HFFc6 (cell line): ENCODE measurements at regions not wholly inside any gene's neighbourhood (a gene's known extent, or its start where the extent isn't known, plus 50 kb on each side); places are given as distances from the start of the nearest gene placed in this dataset.
A peak's percentile ranks its signal among the peaks of the same experiment; 100 is the strongest.

Experiments used
- DNase-seq: peaks from one replicate; pipeline ENCODE4 v3.0.0-alpha.2; 2018
- H3K27ac Mint-ChIP-seq: 2 replicates; pipeline ENCODE4 v1.8.0; 2020; ENCODE audit warnings: mild to moderate bottlenecking, mixed read lengths
- H3K27me3 Mint-ChIP-seq: 2 replicates; pipeline ENCODE4 v1.8.0; 2021; ENCODE audit warnings: mild to moderate bottlenecking, moderate library complexity, mixed read lengths; ENCODE audit not compliant: insufficient read depth
- H3K36me3 Mint-ChIP-seq: 2 replicates; pipeline ENCODE4 v1.8.0; 2021; ENCODE audit warnings: low read depth, mixed read lengths
- H3K4me1 Mint-ChIP-seq: 2 replicates; pipeline ENCODE4 v1.8.0; 2020; ENCODE audit warnings: low read depth, mixed read lengths
- H3K4me3 Mint-ChIP-seq: 2 replicates; pipeline ENCODE4 v1.8.0; 2020; ENCODE audit warnings: mild to moderate bottlenecking, moderate library complexity, mixed read lengths
- H3K9me3 Mint-ChIP-seq: 2 replicates; pipeline ENCODE4 v1.8.0; 2020; ENCODE audit warnings: mild to moderate bottlenecking, mixed read lengths
- TF ChIP-seq, protein P1 (sequence below): fragments of 200-600 bp; sonication (generic); IDR thresholded peaks from 2 replicates; pipeline ENCODE4 v1.5.0; 2021; ENCODE audit warnings: antibody characterized with exemption, mild to moderate bottlenecking

DNA sequence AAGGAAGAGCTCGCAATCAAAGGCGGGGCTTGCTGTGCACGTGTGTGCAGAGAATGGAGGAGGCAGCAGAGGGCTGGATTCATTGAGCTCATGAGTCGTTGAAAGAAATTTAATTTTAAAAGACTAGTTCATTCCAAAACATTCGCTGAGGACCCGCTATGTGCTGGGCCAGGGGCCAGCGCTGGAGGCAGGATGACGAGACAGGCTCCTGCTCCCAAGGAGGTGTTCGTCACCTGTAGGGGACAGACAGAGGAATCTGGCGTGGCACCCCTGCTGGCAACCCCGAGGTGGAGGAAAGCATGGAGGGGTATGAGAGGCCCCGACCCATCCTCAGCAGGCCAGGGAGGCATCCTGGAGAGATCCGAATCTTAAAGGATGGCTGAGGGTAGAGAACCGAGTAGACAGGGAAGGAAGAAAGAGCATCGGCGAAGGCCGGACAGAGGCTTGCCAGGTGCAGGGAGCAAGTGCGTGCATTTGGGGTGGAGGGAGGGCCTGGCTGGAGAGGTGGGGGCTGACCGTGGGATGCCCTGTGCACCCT, 96.4 kb downstream of the CPZ start:
- Mint-ChIP-seq H3K36me3 (no peaks in the 10 kb centered on the region; the same call in 1 of the 2 replicates), H3K9me3 (peaks cover 3% of the 10 kb centered on the region; the same call in 1 of the 2 replicates), H3K4me3 (no peak overlapping the region), H3K4me1 (no peaks in the 10 kb centered on the region), H3K27ac (no peak overlapping the region), H3K27me3 (peaks cover 23% of the 10 kb centered on the region)
- TF ChIP-seq, protein P1, sequence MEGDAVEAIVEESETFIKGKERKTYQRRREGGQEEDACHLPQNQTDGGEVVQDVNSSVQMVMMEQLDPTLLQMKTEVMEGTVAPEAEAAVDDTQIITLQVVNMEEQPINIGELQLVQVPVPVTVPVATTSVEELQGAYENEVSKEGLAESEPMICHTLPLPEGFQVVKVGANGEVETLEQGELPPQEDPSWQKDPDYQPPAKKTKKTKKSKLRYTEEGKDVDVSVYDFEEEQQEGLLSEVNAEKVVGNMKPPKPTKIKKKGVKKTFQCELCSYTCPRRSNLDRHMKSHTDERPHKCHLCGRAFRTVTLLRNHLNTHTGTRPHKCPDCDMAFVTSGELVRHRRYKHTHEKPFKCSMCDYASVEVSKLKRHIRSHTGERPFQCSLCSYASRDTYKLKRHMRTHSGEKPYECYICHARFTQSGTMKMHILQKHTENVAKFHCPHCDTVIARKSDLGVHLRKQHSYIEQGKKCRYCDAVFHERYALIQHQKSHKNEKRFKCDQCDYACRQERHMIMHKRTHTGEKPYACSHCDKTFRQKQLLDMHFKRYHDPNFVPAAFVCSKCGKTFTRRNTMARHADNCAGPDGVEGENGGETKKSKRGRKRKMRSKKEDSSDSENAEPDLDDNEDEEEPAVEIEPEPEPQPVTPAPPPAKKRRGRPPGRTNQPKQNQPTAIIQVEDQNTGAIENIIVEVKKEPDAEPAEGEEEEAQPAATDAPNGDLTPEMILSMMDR: no peak
- no peak for DNase-seq

DNA sequence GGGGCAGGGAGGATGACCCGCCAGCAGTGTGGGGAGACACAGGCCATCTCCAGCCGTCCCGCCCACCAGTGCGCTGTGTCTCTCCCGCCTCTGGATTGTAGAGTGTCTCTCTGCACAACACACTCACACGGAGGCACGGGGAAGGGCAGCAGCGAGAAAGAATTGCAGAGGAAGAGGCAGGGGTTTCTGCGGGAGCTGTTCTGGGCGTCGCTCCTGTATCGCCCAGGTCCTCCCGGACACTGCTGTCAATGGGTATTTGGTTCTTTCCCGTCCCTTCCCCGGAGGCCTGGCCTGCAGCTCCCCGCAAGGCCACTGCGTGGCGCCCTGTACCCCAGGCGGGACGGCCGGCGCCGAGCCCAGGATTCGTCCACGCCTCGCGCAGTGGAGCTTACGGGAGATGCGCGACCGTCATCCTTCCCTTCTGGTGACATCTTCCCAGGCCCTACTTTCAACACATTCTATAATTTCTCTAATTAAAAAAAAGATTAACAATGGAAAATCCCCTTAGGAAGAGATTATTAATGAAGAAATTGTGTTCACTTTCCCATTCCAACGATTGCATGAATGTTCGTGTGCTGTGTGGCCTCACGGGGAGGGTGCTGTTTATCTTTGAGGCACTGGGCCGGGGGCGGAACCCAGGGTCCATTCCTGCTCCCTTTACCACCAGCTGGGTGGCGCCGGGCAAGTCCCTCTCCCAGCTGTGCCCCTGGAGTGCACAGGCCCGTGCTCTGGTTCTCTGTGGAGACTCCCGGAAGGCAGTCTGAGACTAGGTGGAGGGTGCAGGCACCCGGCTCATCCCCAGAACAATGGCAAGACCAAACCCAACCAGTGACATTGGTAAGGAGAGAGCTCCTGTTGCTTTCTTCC, 95.7 kb downstream of the CPZ start:
- Mint-ChIP-seq H3K4me3 (no peak overlapping the region), H3K27me3 (peaks cover 19% of the 10 kb centered on the region), H3K36me3 (no peaks in the 10 kb centered on the region; the same call in 1 of the 2 replicates), H3K27ac (no peak overlapping the region), H3K4me1 (no peaks in the 10 kb centered on the region), H3K9me3 (peaks cover 3% of the 10 kb centered on the region; the same call in 1 of the 2 replicates)
- TF ChIP-seq, protein P1: peak; percentile 75
- no peak for DNase-seq

DNA sequence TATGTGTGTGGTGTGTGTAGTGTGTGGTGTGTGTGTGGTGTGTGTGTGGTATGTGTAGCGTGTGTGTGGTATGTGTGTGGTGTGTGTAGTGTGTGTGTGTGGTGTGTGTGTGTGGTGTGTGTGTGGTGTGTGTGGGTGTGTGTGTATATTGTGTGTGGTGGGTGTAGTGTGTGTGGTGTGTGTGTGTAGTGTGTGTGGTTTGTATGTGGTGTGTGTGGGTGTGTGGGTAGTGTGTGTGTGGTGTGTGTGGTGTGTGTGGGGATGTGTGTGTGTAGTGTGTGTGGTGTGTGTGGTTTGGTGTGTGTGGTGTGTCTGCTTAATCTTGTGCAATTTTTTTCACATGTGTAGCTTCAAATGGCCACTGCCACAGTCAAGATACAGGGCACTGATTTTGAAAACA, 94.5 kb downstream of the CPZ start:
- no peak overlapping the region for H3K27ac Mint-ChIP-seq
- H3K4me3 Mint-ChIP-seq: no peak overlapping the region
- DNase-seq: no peak
- peaks cover 16% of the 10 kb centered on the region for H3K27me3 Mint-ChIP-seq
- peaks cover 3% of the 10 kb centered on the region; the same call in 1 of the 2 replicates for H3K9me3 Mint-ChIP-seq
- H3K36me3 Mint-ChIP-seq: no peaks in the 10 kb centered on the region; the same call in 1 of the 2 replicates
- TF ChIP-seq, protein P1: no peak
- no peaks in the 10 kb centered on the region for H3K4me1 Mint-ChIP-seq

DNA sequence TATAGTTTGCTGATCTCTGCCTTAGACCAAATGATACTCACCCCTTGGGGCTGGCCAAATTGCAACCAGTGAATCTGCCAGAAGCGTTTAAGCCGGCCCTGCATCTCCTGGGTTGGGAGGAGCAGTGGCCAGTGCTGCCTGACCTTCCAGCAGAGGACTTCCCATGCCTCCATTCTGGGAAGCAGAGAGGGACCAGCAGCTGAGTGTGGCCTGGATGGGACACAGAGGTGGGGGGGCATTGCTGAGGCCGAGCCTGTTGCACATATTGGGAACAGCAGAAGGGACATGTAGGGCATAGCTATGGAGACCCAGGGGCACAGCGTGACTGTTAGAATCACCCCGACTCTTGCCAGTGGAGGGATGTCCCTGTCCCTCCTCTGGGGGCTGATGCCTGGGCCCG, 93.3 kb downstream of the CPZ start:
- Mint-ChIP-seq H3K4me3 (no peak overlapping the region), H3K27me3 (peaks cover 17% of the 10 kb centered on the region), H3K9me3 (peaks cover 3% of the 10 kb centered on the region; the same call in 1 of the 2 replicates), H3K36me3 (no peaks in the 10 kb centered on the region; the same call in 1 of the 2 replicates), H3K4me1 (no peaks in the 10 kb centered on the region), H3K27ac (no peak overlapping the region)
- TF ChIP-seq, protein P1: no peak
- no peak for DNase-seq

DNA sequence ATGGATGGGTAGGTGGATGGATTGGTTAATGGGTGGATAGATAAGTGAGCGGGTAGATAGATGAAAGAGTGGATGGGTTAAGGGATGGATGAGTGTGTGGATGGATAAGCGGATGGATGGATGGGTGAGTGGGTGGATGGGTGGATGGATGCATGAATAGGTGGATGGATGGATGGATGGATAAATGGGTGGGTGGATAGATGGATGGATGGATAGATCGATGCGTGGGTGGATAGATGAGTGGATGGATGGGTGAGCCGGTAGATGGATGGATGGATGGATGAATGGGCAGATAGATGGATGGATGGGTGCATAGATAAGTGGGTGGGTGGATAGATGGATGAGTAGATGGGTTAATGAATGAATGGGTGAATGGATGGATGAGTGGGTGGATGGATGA, 90.9 kb downstream of the CPZ start:
- TF ChIP-seq, protein P1: no peak
- Mint-ChIP-seq H3K4me3 (no peak overlapping the region), H3K27ac (no peak overlapping the region), H3K9me3 (no peaks in the 10 kb centered on the region; the same call in 1 of the 2 replicates), H3K4me1 (no peaks in the 10 kb centered on the region), H3K27me3 (peaks cover 15% of the 10 kb centered on the region), H3K36me3 (no peaks in the 10 kb centered on the region; the same call in 1 of the 2 replicates)
- no peak for DNase-seq
